PC-3 (cell line): ENCODE measurements at regions not wholly inside any gene's neighbourhood (a gene's known extent, or its start where the extent isn't known, plus 50 kb on each side); places are given as distances from the start of the nearest gene placed in this dataset.

Experiments used
- ATAC-seq: fragments of 200-7000 bp; cut with Tn5 transposase; 2 replicates; pipeline ENCODE4 v1.9.1; 2020; ENCODE audit warnings: mild to moderate bottlenecking, moderate library complexity
- BruUV-seq: library from RNA; stranded (reverse); fragments of 400-500 nt; replicated peaks from 2 replicates; lab custom pipeline; 2021; lab: Mats Ljungman, UMichigan
- CTCF ChIA-PET: fragments of 300-600 bp; sonication (Branson Sonifier 250); formaldehyde crosslinking; loops from one replicate; lab custom pipeline; 2022; ENCODE audit warnings: antibody characterized with exemption; lab: Charles Lee
- POLR2A ChIA-PET: fragments of 300-600 bp; sonication (Branson Sonifier 250); formaldehyde crosslinking; loops from one replicate; lab custom pipeline; 2022; ENCODE audit warnings: antibody characterized with exemption; ENCODE audit not compliant: unreplicated experiment; lab: Charles Lee
- DNase-seq: peaks from one replicate; pipeline ENCODE4 v3.0.0-alpha.2; 2015
- H2AFZ ChIP-seq: fragments of 300-600 bp; sonication (generic); 2 replicates; pipeline ENCODE4 v1.6.0; 2016; ENCODE audit warnings: antibody characterized with exemption, low read length
- H3F3A ChIP-seq: fragments of 300-600 bp; sonication (generic); one replicate; pipeline ENCODE4 v1.6.0; 2017; ENCODE audit warnings: antibody characterized with exemption, low read length, control low read depth, mild to moderate bottlenecking; ENCODE audit not compliant: unreplicated experiment
- H3K27ac ChIP-seq: fragments of 300-600 bp; sonication (generic); 2 replicates; pipeline ENCODE4 v1.5.1; 2016; ENCODE audit warnings: mild to moderate bottlenecking, low read length
- H3K27me3 ChIP-seq: fragments of 300-600 bp; sonication (generic); 2 replicates; pipeline ENCODE4 v1.6.1; 2016; ENCODE audit warnings: low read length, mixed read lengths
- H3K36me3 ChIP-seq: fragments of 300-600 bp; sonication (generic); 2 replicates; pipeline ENCODE4 v1.6.1; 2016; ENCODE audit warnings: low read depth, mixed run types, low read length, mixed read lengths
- H3K4me1 ChIP-seq: fragments of 300-600 bp; sonication (generic); 2 replicates; pipeline ENCODE4 v1.5.1; 2016; ENCODE audit warnings: low read length; ENCODE audit not compliant: insufficient read depth
- H3K4me2 ChIP-seq: fragments of 300-600 bp; sonication (generic); 2 replicates; pipeline ENCODE4 v1.6.0; 2016; ENCODE audit warnings: low read length
- H3K4me3 ChIP-seq: fragments of 300-600 bp; sonication (generic); 2 replicates; pipeline ENCODE4 v1.5.1; 2016; ENCODE audit warnings: mild to moderate bottlenecking, low read length, mixed read lengths
- H3K79me2 ChIP-seq: fragments of 300-600 bp; sonication (generic); 2 replicates; pipeline ENCODE4 v1.6.1; 2017; ENCODE audit warnings: low read length, mixed read lengths
- H3K9ac ChIP-seq: fragments of 300-600 bp; sonication (generic); 2 replicates; pipeline ENCODE4 v1.6.0; 2016; ENCODE audit warnings: mild to moderate bottlenecking, low read length
- H3K9me2 ChIP-seq: fragments of 300-600 bp; sonication (generic); replicated peaks from 2 replicates; pipeline ENCODE4 v1.6.1; 2016; ENCODE audit warnings: mixed run types, low read length, mixed read lengths
- H3K9me3 ChIP-seq: fragments of 300-600 bp; sonication (generic); 2 replicates; pipeline ENCODE4 v1.6.1; 2016; ENCODE audit warnings: low read length, mixed read lengths
- H4K20me1 ChIP-seq: fragments of 300-600 bp; sonication (generic); 2 replicates; pipeline ENCODE4 v1.6.1; 2016; ENCODE audit warnings: low read length, mixed read lengths
- CTCF ChIP-seq: fragments of 300-600 bp; sonication (generic); conservative IDR thresholded peaks from 2 replicates; pipeline ENCODE4 v1.5.1; 2017; ENCODE audit warnings: antibody characterized with exemption, low read depth, mild to moderate bottlenecking, low read length
- EZH2 ChIP-seq: fragments of 300-600 bp; sonication (generic); IDR thresholded peaks from one replicate; pipeline ENCODE4 v1.6.1; 2017; ENCODE audit warnings: antibody characterized with exemption, mild to moderate bottlenecking, low read length; ENCODE audit not compliant: unreplicated experiment
- EZH2phosphoT487 ChIP-seq: fragments of 300-600 bp; sonication (generic); IDR thresholded peaks from 2 replicates; pipeline ENCODE4 v1.6.1; 2018; ENCODE audit warnings: mild to moderate bottlenecking, antibody characterized with exemption, low read length, borderline replicate concordance
- intact Hi-C: fragments of 100-400 bp; cut with micrococcal nuclease; formaldehyde crosslinking; loops from 2 replicates; pipeline ENCODE4 v1.9.0; 2023

GRCh38 chr1:9426291-9426711 is 113.0 kb upstream of the SLC25A33 start:
- no peak for TF ChIP-seq CTCF
- TF ChIP-seq EZH2 = no peak
- TF ChIP-seq EZH2phosphoT487 = no peak
- Histone ChIP-seq H3K36me3 (no peaks in the 10 kb centered on the region), H3K9me3 (no peaks in the 10 kb centered on the region), H3K27me3 (no peaks in the 10 kb centered on the region), H3K79me2 (no peaks in the 10 kb centered on the region), H3F3A (no peaks in the 10 kb centered on the region), H2AFZ (no peak overlapping the region), H3K4me1 (peaks cover 13% of the 10 kb centered on the region), H4K20me1 (no peaks in the 10 kb centered on the region), H3K9me2 (no peaks in the 10 kb centered on the region), H3K4me3 (no peak overlapping the region), H3K27ac (no peak overlapping the region), H3K4me2 (no peak overlapping the region), H3K9ac (no peak overlapping the region)
- DNase-seq = no peak
- intact Hi-C loops = loop anchor here (5.0 kb wide), 1 partner anchor 134 kb away; the partner anchor contains the start of gene SPSB1
- POLR2A ChIA-PET = no interaction called here
- CTCF ChIA-PET = interaction anchor here (0.6 kb wide), 1 partner anchor 38 kb away, joined by 7 read pairs; no protein-coding TSS in a partner anchor
- no TSS peak for BruUV-seq
- ATAC-seq = no peak

- ChIA-PET POLR2A (no interaction called here), CTCF (no interaction called here)
- ATAC-seq (no peak), DNase-seq (no peak)
- H3K9ac ChIP-seq = no peak overlapping the region
- no peak overlapping the region for H3K4me2 ChIP-seq
- no peak overlapping the region for H3K4me3 ChIP-seq
- no peaks in the 10 kb centered on the region for H3K9me3 ChIP-seq
- H3K9me2 ChIP-seq = no peaks in the 10 kb centered on the region
- no peaks in the 10 kb centered on the region for H4K20me1 ChIP-seq
- H3K79me2 ChIP-seq = no peaks in the 10 kb centered on the region
- TF ChIP-seq EZH2phosphoT487 = no peak
- TF ChIP-seq CTCF = no peak
- no peak for TF ChIP-seq EZH2
- BruUV-seq = no TSS peak
- no peaks in the 10 kb centered on the region for H3F3A ChIP-seq
- intact Hi-C loops = loop anchor here (5.0 kb wide), 1 partner anchor 135 kb away; the partner anchor contains the start of gene SPSB1
- H3K36me3 ChIP-seq = no peaks in the 10 kb centered on the region
- H2AFZ ChIP-seq = no peak overlapping the region
- no peak overlapping the region for H3K27ac ChIP-seq
- H3K4me1 ChIP-seq = peaks cover 13% of the 10 kb centered on the region
- H3K27me3 ChIP-seq = no peaks in the 10 kb centered on the region
Observed at GRCh38 chr1:9427388-9427787, 111.9 kb upstream of the SLC25A33 start.

- peak; percentile 99 for DNase-seq
- intact Hi-C loops = loop anchor here (5.0 kb wide), 1 partner anchor 136 kb away; the partner anchor contains the start of gene SPSB1
- POLR2A ChIA-PET = interaction anchor here (0.6 kb wide), 1 partner anchor 30 kb away, joined by 3 read pairs; no protein-coding TSS in a partner anchor
- peak overlapping the region; percentile 52 for H3K9ac ChIP-seq
- no peak overlapping the region for H3K27ac ChIP-seq
- H3K27me3 ChIP-seq = no peaks in the 10 kb centered on the region
- H3K4me3 ChIP-seq = peak overlapping the region; percentile 60
- ATAC-seq = peak; percentile 95
- BruUV-seq = no TSS peak
- H2AFZ ChIP-seq = peak overlapping the region; percentile 91
- H4K20me1 ChIP-seq = no peaks in the 10 kb centered on the region
- no peaks in the 10 kb centered on the region for H3K79me2 ChIP-seq
- peaks cover 13% of the 10 kb centered on the region for H3K4me1 ChIP-seq
- no peaks in the 10 kb centered on the region for H3F3A ChIP-seq
- no peaks in the 10 kb centered on the region for H3K9me2 ChIP-seq
- TF ChIP-seq EZH2 = no peak
- TF ChIP-seq CTCF = no peak
- TF ChIP-seq EZH2phosphoT487 = no peak
- H3K36me3 ChIP-seq = no peaks in the 10 kb centered on the region
- peak overlapping the region; percentile 77 for H3K4me2 ChIP-seq
- no peaks in the 10 kb centered on the region for H3K9me3 ChIP-seq
- CTCF ChIA-PET = no interaction called here
Observed at GRCh38 chr1:9428601-9429341, 110.5 kb upstream of the SLC25A33 start.
